Mesenchymal stem cell (in vitro differentiated cells and primary cell): ENCODE measurements at regions not wholly inside any gene's neighbourhood (a gene's known extent, or its start where the extent isn't known, plus 50 kb on each side); places are given as distances from the start of the nearest gene placed in this dataset.
A peak's percentile ranks its signal among the peaks of the same experiment; 100 is the strongest.

Source experiments
- DNase-seq: peaks from one replicate; pipeline ENCODE4 v3.0.0-alpha.2; 2013
- H2AFZ ChIP-seq: one replicate; pipeline ENCODE4 v1.6.1; 2013; ENCODE audit warnings: low read depth, mild to moderate bottlenecking, control low read depth, inconsistent platforms, low read length, moderate library complexity
- H2AK5ac ChIP-seq: 2 replicates; pipeline ENCODE4 v1.6.1; 2013; ENCODE audit warnings: low read length, moderate library complexity, mild to moderate bottlenecking, inconsistent platforms; ENCODE audit not compliant: severe bottlenecking
- H2BK120ac ChIP-seq: one replicate; pipeline ENCODE4 v1.6.1; 2013; ENCODE audit warnings: low read depth, mild to moderate bottlenecking, inconsistent platforms, low read length, moderate library complexity
- H2BK12ac ChIP-seq, 2 experiments: one replicate each; pipeline ENCODE4 v1.6.1; 2013; ENCODE audit warnings: inconsistent platforms in 2 of 2, low read length in 2 of 2, mild to moderate bottlenecking in 2 of 2, moderate library complexity in 2 of 2, control low read depth in 1 of 2
- H2BK15ac ChIP-seq: one replicate; pipeline ENCODE4 v1.6.1; 2013; ENCODE audit warnings: mild to moderate bottlenecking, low read depth, inconsistent platforms; ENCODE audit not compliant: poor library complexity, severe bottlenecking
- H2BK5ac ChIP-seq: 2 replicates; pipeline ENCODE4 v1.6.1; 2013; ENCODE audit warnings: low read depth, mild to moderate bottlenecking, low read length, control low read depth, inconsistent platforms; ENCODE audit not compliant: poor library complexity, severe bottlenecking
- H3K14ac ChIP-seq, 2 experiments: one replicate each; pipeline ENCODE4 v1.6.1; 2013; ENCODE audit warnings: inconsistent platforms in 2 of 2, low read length in 2 of 2, control low read depth in 1 of 2, mild to moderate bottlenecking in 1 of 2, moderate library complexity in 1 of 2
- H3K18ac ChIP-seq, 2 experiments: one replicate each; pipeline ENCODE4 v1.6.1; 2013; ENCODE audit warnings: inconsistent platforms in 2 of 2, low read length in 2 of 2, control low read depth in 1 of 2, low read depth in 1 of 2, mild to moderate bottlenecking in 1 of 2
- H3K23ac ChIP-seq, 2 experiments: one replicate each; pipeline ENCODE4 v1.6.1; 2013; ENCODE audit warnings: inconsistent platforms in 2 of 2, low read length in 2 of 2, mild to moderate bottlenecking in 2 of 2, moderate library complexity in 2 of 2, control low read depth in 1 of 2
- H3K27ac ChIP-seq: 2 replicates; pipeline ENCODE4 v1.5.1; 2013; ENCODE audit warnings: mild to moderate bottlenecking, moderate library complexity, low read length, control low read depth, inconsistent platforms; ENCODE audit not compliant: poor library complexity, severe bottlenecking
- H3K27me3 ChIP-seq, 2 experiments: 2 replicates each; pipeline versions ENCODE4 v1.6.1 to v1.7.0; 2013; ENCODE audit warnings: low read length in 2 of 2, mild to moderate bottlenecking in 2 of 2, moderate library complexity in 2 of 2, control low read depth in 1 of 2, inconsistent platforms in 1 of 2; ENCODE audit not compliant: control insufficient read depth in 1 of 2, insufficient read depth in 1 of 2
- H3K36me3 ChIP-seq, 2 experiments: 2 replicates each; pipeline versions ENCODE4 v1.6.1 to v1.7.0; 2013; ENCODE audit warnings: low read length in 2 of 2, control low read depth in 1 of 2, inconsistent platforms in 1 of 2, low read depth in 1 of 2, mild to moderate bottlenecking in 1 of 2; ENCODE audit not compliant: insufficient read depth in 2 of 2, control insufficient read depth in 1 of 2
- H3K4ac ChIP-seq, 2 experiments: one replicate each; pipeline ENCODE4 v1.6.1; 2013; ENCODE audit warnings: inconsistent platforms in 2 of 2, low read length in 2 of 2, mild to moderate bottlenecking in 2 of 2, moderate library complexity in 2 of 2, control low read depth in 1 of 2, low read depth in 1 of 2
- H3K4me1 ChIP-seq: 2 replicates; pipeline ENCODE4 v1.6.1; 2013; ENCODE audit warnings: low read depth, low read length, control low read depth; ENCODE audit not compliant: control insufficient read depth, insufficient read depth
- H3K4me2 ChIP-seq: 2 replicates; pipeline ENCODE4 v1.6.1; 2013; ENCODE audit warnings: low read length, mild to moderate bottlenecking, inconsistent platforms; ENCODE audit not compliant: poor library complexity, severe bottlenecking
- H3K4me3 ChIP-seq, 2 experiments: 2 replicates each; pipeline versions ENCODE4 v1.5.1 to v1.7.0; 2013; ENCODE audit warnings: low read length in 2 of 2, mild to moderate bottlenecking in 2 of 2, control low read depth in 1 of 2, low read depth in 1 of 2; ENCODE audit not compliant: insufficient read depth in 1 of 2
- H3K79me1 ChIP-seq: replicated peaks from 2 replicates; pipeline ENCODE4 v1.6.1; 2013; ENCODE audit warnings: mild to moderate bottlenecking, control low read depth, low read length, inconsistent platforms; ENCODE audit not compliant: poor library complexity, severe bottlenecking
- H3K9ac ChIP-seq: 2 replicates; pipeline ENCODE4 v1.7.0; 2013; ENCODE audit warnings: mild to moderate bottlenecking, low read length, moderate library complexity
- H3K9me3 ChIP-seq: 2 replicates; pipeline ENCODE4 v1.7.0; 2013; ENCODE audit warnings: mild to moderate bottlenecking, low read length; ENCODE audit not compliant: control insufficient read depth
- H4K8ac ChIP-seq: one replicate; pipeline ENCODE4 v1.6.1; 2013; ENCODE audit warnings: inconsistent platforms, mild to moderate bottlenecking, low read length, moderate library complexity
- H4K91ac ChIP-seq: one replicate; pipeline ENCODE4 v1.6.1; 2013; ENCODE audit warnings: mild to moderate bottlenecking, low read length, inconsistent platforms
- WGBS: methylation state at CpG from one replicate; pipeline ENCODE4 v1.1.7; 2013; ENCODE audit warnings: mixed read lengths; 5-methylcytosine and 5-hydroxymethylcytosine counted together

DNA sequence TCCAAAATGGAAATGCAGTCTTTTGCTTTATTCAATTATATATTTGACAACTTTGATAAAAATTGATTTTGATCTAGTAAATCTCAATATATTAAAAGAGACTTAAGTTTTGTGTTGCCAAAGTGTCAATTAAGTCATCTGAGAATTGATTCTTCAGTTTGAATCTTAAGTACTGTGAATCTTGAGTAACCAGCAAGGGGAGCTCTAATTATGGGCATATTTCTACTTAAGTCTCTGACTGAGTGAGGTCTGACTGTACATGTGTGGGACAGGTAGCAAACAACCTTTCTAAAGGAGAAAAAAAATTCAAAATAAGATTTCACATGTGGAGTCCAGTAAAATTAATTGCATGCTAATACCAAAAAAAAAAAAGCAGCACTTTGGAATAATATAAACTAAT lies 503.7 kb upstream of the SLC8A1 start:
- Histone ChIP-seq H4K91ac (no peak overlapping the region), H2AFZ (no peak overlapping the region), H4K8ac (no peak overlapping the region), H2BK12ac (no peak overlapping the region), H3K14ac (no peak overlapping the region), H3K23ac (no peak overlapping the region), H3K4me2 (no peak overlapping the region), H2AK5ac (no peak overlapping the region), H3K79me1 (no peaks in the 10 kb centered on the region), H2BK120ac (no peak overlapping the region), H3K36me3 (no peaks in the 10 kb centered on the region), H3K27ac (no peak overlapping the region), H2BK15ac (no peak overlapping the region), H3K9me3 (peaks cover 8% of the 10 kb centered on the region), H3K4me1 (no peaks in the 10 kb centered on the region), H3K4ac (no peak overlapping the region), H3K18ac (no peak overlapping the region), H3K27me3 (no peaks in the 10 kb centered on the region), H3K4me3 (no peak overlapping the region), H3K9ac (no peak overlapping the region), H2BK5ac (no peak overlapping the region)
- DNase-seq: no peak

DNA sequence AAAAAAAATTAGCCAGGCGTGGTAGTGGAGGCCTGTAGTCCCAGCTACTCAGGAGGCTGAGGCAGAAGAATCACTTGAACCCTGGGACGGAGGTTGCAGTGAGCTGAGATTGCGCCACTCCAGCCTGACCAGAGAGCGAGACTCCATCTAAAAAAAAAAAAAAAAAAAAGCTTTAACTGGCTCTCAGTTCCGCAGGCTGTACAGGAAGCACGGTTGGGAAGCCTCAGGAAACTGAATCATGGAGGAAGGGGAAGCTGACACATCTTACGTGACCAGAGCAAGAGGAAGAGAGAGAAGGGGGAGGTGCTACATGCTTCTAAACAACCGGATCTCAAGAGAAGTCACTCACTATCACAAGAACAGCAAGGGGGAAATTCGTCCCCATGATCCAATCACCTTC lies 505.6 kb upstream of the SLC8A1 start:
- Histone ChIP-seq H3K27me3 (no peaks in the 10 kb centered on the region), H3K14ac (no peak overlapping the region)
- 40% methylated on average over 6 of the region's 9 CpGs for WGBS

GRCh38 chr2:40962026-40962425 lies 510.1 kb upstream of the SLC8A1 start:
- Histone ChIP-seq H3K4me2 (no peak overlapping the region), H2BK15ac (no peak overlapping the region), H2AK5ac (no peak overlapping the region), H2BK12ac (no peak overlapping the region), H3K9ac (no peak overlapping the region), H3K14ac (no peak overlapping the region), H4K91ac (no peak overlapping the region), H3K18ac (no peak overlapping the region), H3K23ac (no peak overlapping the region), H3K36me3 (no peaks in the 10 kb centered on the region), H2BK5ac (no peak overlapping the region), H3K79me1 (no peaks in the 10 kb centered on the region), H3K4ac (no peak overlapping the region), H3K4me3 (no peak overlapping the region), H3K4me1 (no peaks in the 10 kb centered on the region), H4K8ac (no peak overlapping the region), H3K27ac (no peak overlapping the region), H3K27me3 (no peaks in the 10 kb centered on the region), H3K9me3 (peaks cover 11% of the 10 kb centered on the region), H2AFZ (no peak overlapping the region), H2BK120ac (no peak overlapping the region)
- DNase-seq: no peak
- 91% methylated on average over 5 of the region's 5 CpGs for WGBS

More for the DNA sequence above, 505.6 kb upstream of the SLC8A1 start:
- no peak overlapping the region for H3K4me3 ChIP-seq
- H2AK5ac ChIP-seq: no peak overlapping the region
- H2BK5ac ChIP-seq: no peak overlapping the region
- H4K8ac ChIP-seq: no peak overlapping the region
- no peak overlapping the region for H3K18ac ChIP-seq
- H3K23ac ChIP-seq: no peak overlapping the region
- H3K9ac ChIP-seq: no peak overlapping the region
- no peak overlapping the region for H3K27ac ChIP-seq
- H2BK12ac ChIP-seq: no peak overlapping the region
- H3K4ac ChIP-seq: no peak overlapping the region
- DNase-seq: peak; percentile 3
- no peaks in the 10 kb centered on the region for H3K36me3 ChIP-seq
- no peak overlapping the region for H2AFZ ChIP-seq
- no peak overlapping the region for H3K4me2 ChIP-seq
- no peak overlapping the region for H2BK15ac ChIP-seq
- H3K4me1 ChIP-seq: no peaks in the 10 kb centered on the region
- peaks cover 11% of the 10 kb centered on the region for H3K9me3 ChIP-seq
- H3K79me1 ChIP-seq: no peaks in the 10 kb centered on the region
- no peak overlapping the region for H4K91ac ChIP-seq
- no peak overlapping the region for H2BK120ac ChIP-seq

DNA sequence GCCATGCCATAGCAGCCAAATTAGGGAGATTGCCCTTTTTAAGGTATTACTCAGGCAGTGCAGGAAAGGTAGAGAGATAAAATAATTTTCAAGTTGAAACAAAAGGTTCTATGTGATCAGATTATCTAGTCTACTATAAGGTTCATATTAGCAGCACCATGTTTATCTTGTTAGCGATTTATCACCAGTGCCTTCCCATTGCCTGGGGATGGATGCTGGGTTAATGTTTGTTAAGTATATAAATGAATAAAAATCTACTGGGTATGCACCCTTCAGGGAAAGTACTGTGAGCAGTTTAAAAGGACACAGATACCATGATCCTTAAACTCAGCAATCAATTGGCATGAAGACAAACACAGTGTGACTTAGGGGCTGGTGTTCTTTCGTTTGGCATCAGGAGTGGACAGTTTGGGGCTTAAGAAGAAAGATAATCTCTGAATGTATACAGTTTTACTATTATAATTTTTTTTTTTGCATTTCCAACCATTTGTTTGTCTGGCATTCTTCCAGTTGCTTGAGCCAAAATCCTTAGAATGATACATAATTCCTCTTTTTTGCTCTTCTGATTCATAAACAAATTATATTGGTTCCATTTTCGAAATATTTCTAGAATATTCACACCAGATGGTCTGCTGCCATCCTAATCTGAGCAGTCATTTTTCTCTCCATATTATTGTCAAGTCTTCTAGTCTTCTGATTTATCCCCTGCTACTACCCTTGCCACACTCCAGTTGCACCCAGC lies 512.8 kb upstream of the SLC8A1 start:
- H3K36me3 ChIP-seq: no peaks in the 10 kb centered on the region
- H3K9me3 ChIP-seq: peaks cover 15% of the 10 kb centered on the region
- H3K4ac ChIP-seq: no peak overlapping the region
- no peak for DNase-seq
- no peak overlapping the region for H2BK5ac ChIP-seq
- H3K4me1 ChIP-seq: no peaks in the 10 kb centered on the region
- H3K23ac ChIP-seq: no peak overlapping the region
- no peak overlapping the region for H3K27ac ChIP-seq
- H2BK15ac ChIP-seq: no peak overlapping the region
- H2BK120ac ChIP-seq: no peak overlapping the region
- no peak overlapping the region for H3K4me2 ChIP-seq
- 69% methylated on average over 2 of the region's 3 CpGs for WGBS
- H3K79me1 ChIP-seq: no peaks in the 10 kb centered on the region
- H4K91ac ChIP-seq: no peak overlapping the region
- H3K27me3 ChIP-seq: no peaks in the 10 kb centered on the region
- no peak overlapping the region for H2AFZ ChIP-seq
- no peak overlapping the region for H3K4me3 ChIP-seq
- H2AK5ac ChIP-seq: no peak overlapping the region
- no peak overlapping the region for H3K18ac ChIP-seq
- no peak overlapping the region for H2BK12ac ChIP-seq
- no peak overlapping the region for H3K9ac ChIP-seq
- no peak overlapping the region for H3K14ac ChIP-seq
- H4K8ac ChIP-seq: no peak overlapping the region
